Breast epithelium (tissue), 4 donors: ENCODE measurements at regions not wholly inside any gene's neighbourhood (a gene's known extent, or its start where the extent isn't known, plus 50 kb on each side); places are given as distances from the start of the nearest gene placed in this dataset.

Source experiments
- DNase-seq, 2 donors: peaks; one replicate each; pipeline ENCODE4 v3.0.0-alpha.2; 2019; ENCODE audit warnings: low spot score in 2 of 2
- H3K27ac ChIP-seq, 2 donors: fragments of 200-600 bp; sonication (generic) in 1 of 2; one replicate each; pipeline ENCODE4 v1.5.1; 2016 to 2019; ENCODE audit warnings: mild to moderate bottlenecking in 1 of 2
- H3K27me3 ChIP-seq, 2 donors: fragments of 200-600 bp; sonication (generic) in 1 of 2; one replicate each; pipeline versions ENCODE4 v1.5.1 to v1.6.0; 2017 to 2019; ENCODE audit warnings: control low read depth in 1 of 2, mild to moderate bottlenecking in 1 of 2
- H3K36me3 ChIP-seq: fragments of 200-600 bp; one replicate; pipeline ENCODE4 v1.5.1; 2019
- H3K4me1 ChIP-seq, 2 donors: fragments of 200-600 bp; sonication (generic); one replicate each; pipeline ENCODE4 v1.5.1; 2016 to 2019; ENCODE audit warnings: control low read depth in 1 of 2
- H3K4me3 ChIP-seq, 3 donors: fragments of 200-600 bp; sonication (generic); 1 replicate in 2 of 3; 2 replicates in 1 of 3; pipeline ENCODE4 v1.5.1; 2016 to 2019; ENCODE audit warnings: mild to moderate bottlenecking in 3 of 3, moderate library complexity in 2 of 3
- H3K9me3 ChIP-seq, 2 donors: fragments of 200-600 bp; sonication (generic) in 1 of 2; one replicate each; pipeline ENCODE4 v1.5.1; 2016 to 2019; ENCODE audit warnings: control low read depth in 1 of 2
- CTCF ChIP-seq, 3 donors: fragments of 450-650 bp; IDR thresholded peaks; one replicate each; pipeline ENCODE4 v1.5.1; 2016 to 2017; ENCODE audit warnings: antibody characterized with exemption in 3 of 3, mild to moderate bottlenecking in 3 of 3, moderate library complexity in 3 of 3
- POLR2A ChIP-seq: fragments of 450-650 bp; IDR thresholded peaks from one replicate; pipeline ENCODE4 v1.6.1; 2016; ENCODE audit warnings: antibody characterized with exemption, mild to moderate bottlenecking, moderate library complexity
- POLR2AphosphoS5 ChIP-seq, 3 donors: sonication (generic); formaldehyde crosslinking; IDR thresholded peaks; one replicate each; pipeline ENCODE4 v1.6.1; 2017; ENCODE audit warnings: antibody characterized with exemption in 3 of 3
- intact Hi-C: fragments of 100-400 bp; cut with DNase I; formaldehyde crosslinking; loops from one replicate; pipeline ENCODE4 v1.15.1; 2023; ENCODE audit warnings: low total_unique reads

DNA sequence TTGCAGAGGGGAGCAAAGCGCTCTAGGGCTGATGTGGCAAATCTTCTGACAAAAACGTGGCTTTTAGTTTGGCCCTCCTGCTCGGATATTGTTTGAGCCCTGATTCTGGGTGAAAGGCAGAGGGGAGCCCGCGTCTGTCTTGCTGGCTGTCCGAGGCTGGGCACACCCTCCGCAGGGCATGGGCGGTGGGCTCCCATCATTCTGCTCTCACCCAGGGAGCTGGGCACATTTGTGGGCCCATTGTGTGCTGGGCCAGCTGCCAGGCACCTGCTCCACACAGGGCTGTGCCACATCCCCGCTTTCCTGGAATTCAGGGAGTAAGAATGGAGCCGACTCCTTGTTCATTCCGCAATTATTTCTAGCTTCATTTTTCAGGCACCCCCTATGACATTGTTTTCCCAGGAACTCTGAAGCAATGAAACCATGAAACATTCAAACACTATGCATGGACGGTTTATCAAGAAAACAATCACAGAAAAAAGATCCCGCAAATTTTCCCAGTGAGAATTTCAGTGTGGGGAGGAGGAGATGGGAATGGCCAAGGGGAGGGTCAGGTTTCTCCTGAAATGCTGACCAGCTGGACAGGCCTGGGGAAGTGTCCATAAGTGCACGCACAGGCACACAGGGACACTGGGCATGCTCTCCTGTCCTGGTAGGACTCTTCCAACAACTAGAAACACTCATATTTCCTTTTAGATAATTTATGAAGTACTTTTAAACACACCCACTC lies 341.1 kb downstream of the CXCL12 start:
- intact Hi-C loops: no loop called here
- Histone ChIP-seq H3K4me3 (no peak overlapping the region), H3K36me3 (no peaks in the 10 kb centered on the region), H3K27me3 (no peaks in the 10 kb centered on the region), H3K4me1 (no peaks in the 10 kb centered on the region), H3K9me3 (no peaks in the 10 kb centered on the region), H3K27ac (peak overlapping the region; percentile 36 to 68)
- no peak for TF ChIP-seq POLR2AphosphoS5 (IDR thresholded peaks at IDR 0.05)
- no peak for TF ChIP-seq POLR2A
- no peak for TF ChIP-seq CTCF (IDR thresholded peaks at IDR 0.05)
- no peak for DNase-seq

DNA sequence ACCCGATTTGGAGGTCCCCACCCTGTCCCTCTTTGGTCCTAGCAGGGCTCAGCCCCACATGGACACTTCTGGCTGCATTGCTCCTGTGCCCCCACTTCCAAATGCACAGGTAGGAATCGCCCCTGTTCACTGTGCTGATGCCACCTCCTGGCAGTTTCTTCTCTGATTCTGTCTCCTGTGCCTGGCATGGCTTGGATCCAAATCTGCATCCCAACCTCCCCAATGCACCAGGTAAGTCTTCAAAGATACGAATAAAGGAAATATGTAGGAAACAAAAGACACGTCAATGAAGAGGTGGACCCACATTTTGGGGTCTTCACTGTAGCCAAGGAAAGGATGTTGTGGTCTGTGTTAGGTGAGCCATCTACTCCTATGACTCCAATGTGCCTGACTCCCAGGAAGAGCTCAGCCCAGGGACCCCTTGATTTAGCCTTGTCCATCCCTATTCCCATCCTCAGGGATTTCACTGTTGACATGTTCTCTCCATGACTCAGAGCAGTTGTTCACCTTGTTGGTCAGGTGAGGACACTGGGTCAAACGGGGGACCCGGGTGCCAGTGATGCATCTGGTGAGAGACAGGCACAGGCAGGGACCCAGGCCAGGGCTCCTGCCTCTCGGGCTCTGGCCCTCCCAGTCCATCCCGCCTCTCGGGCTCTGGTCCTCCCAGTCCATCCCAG lies 341.8 kb downstream of the CXCL12 start:
- intact Hi-C loops: no loop called here

GRCh38 chr10:44042075-44042770 lies 342.7 kb downstream of the CXCL12 start:
- no peaks in the 10 kb centered on the region for H3K27me3 ChIP-seq
- no peak overlapping the region for H3K27ac ChIP-seq
- TF ChIP-seq POLR2AphosphoS5 (IDR thresholded peaks at IDR 0.05): no peak
- TF ChIP-seq POLR2A: no peak
- no peak for TF ChIP-seq CTCF (IDR thresholded peaks at IDR 0.05)
- no peaks in the 10 kb centered on the region for H3K36me3 ChIP-seq
- no peak for DNase-seq
- no peaks in the 10 kb centered on the region for H3K9me3 ChIP-seq
- intact Hi-C loops: no loop called here
- H3K4me3 ChIP-seq: no peak overlapping the region
- H3K4me1 ChIP-seq: no peaks in the 10 kb centered on the region

More for the DNA sequence above, 341.8 kb downstream of the CXCL12 start:
- peak overlapping the region in 1 of 2 donors; percentile 34 for H3K27ac ChIP-seq
- no peaks in the 10 kb centered on the region for H3K36me3 ChIP-seq
- no peak for DNase-seq
- H3K9me3 ChIP-seq: no peaks in the 10 kb centered on the region
- no peaks in the 10 kb centered on the region for H3K4me1 ChIP-seq
- TF ChIP-seq CTCF (IDR thresholded peaks at IDR 0.05) (no peak), POLR2AphosphoS5 (IDR thresholded peaks at IDR 0.05) (no peak), POLR2A (no peak)
- H3K4me3 ChIP-seq: no peak overlapping the region
- H3K27me3 ChIP-seq: no peaks in the 10 kb centered on the region

DNA sequence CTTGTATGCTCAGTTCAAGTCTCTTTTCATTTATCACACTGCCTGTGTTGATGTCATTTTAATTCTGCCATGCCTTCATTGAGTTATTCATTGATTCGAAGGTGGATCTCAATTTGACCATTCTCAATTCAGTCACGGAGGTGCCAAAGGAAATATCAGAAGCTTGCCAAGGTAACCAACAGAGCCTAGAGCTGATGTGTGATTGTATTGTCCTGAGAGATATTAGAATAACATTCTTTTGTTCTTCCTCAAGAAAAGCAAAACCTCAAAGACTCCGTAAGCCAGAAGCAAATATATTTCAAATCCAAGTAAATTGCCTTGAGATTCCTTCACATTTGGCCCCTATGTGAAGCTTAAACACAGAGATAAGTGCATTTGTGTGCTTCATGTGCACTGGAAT lies 345.3 kb downstream of the CXCL12 start:
- no peaks in the 10 kb centered on the region for H3K4me1 ChIP-seq
- no peaks in the 10 kb centered on the region for H3K36me3 ChIP-seq
- H3K9me3 ChIP-seq: no peaks in the 10 kb centered on the region
- TF ChIP-seq POLR2A (no peak), POLR2AphosphoS5 (IDR thresholded peaks at IDR 0.05) (no peak), CTCF (IDR thresholded peaks at IDR 0.05) (no peak)
- DNase-seq: no peak
- intact Hi-C loops: loop anchor here (1.0 kb wide), 1 partner anchor 10 kb away; no protein-coding TSS in a partner anchor
- H3K27ac ChIP-seq: no peak overlapping the region
- H3K4me3 ChIP-seq: no peak overlapping the region
- no peaks in the 10 kb centered on the region for H3K27me3 ChIP-seq

- intact Hi-C loops: no loop called here
- no peaks in the 10 kb centered on the region for H3K4me1 ChIP-seq
- no peak overlapping the region for H3K4me3 ChIP-seq
- DNase-seq: no peak
- H3K9me3 ChIP-seq: no peaks in the 10 kb centered on the region
- peaks cover 3% of the 10 kb centered on the region for H3K36me3 ChIP-seq
- TF ChIP-seq POLR2A: no peak
- no peak for TF ChIP-seq POLR2AphosphoS5 (IDR thresholded peaks at IDR 0.05)
- no peak for TF ChIP-seq CTCF (IDR thresholded peaks at IDR 0.05)
- H3K27me3 ChIP-seq: no peaks in the 10 kb centered on the region
- no peak overlapping the region for H3K27ac ChIP-seq
These were observed 348.5 kb downstream of the CXCL12 start for GRCh38 chr10:44036425-44036824.
